ENCODE measurements at regions not wholly inside any gene's neighbourhood (a gene's known extent, or its start where the extent isn't known, plus 50 kb on each side); places are given as distances from the start of the nearest gene placed in this dataset.

- TF ChIP-seq PBX2 (CRISPR knock-in tag; IDR thresholded peaks at IDR 0.05) (no peak), POLR2A (IDR thresholded peaks at IDR 0.05; ENCODE audit: insufficient read depth in 1 of 2, low read depth in 2 of 2, low read length in 2 of 2) (no peak), AHR (CRISPR knock-in tag; IDR thresholded peaks at IDR 0.05) (no peak), ZBTB38 (CRISPR knock-in tag; IDR thresholded peaks at IDR 0.05) (no peak), KAT2B (IDR thresholded peaks at IDR 0.05; ENCODE audit: borderline replicate concordance, low read depth, low read length) (no peak), FOXK2 (IDR thresholded peaks at IDR 0.05) (no peak), HNRNPK (IDR thresholded peaks at IDR 0.05; ENCODE audit: low read depth, low read length, poor library complexity, severe bottlenecking) (no peak), RFX5 (IDR thresholded peaks at IDR 0.05; ENCODE audit: low read depth, low read length) (no peak), HHEX (CRISPR knock-in tag; IDR thresholded peaks at IDR 0.05) (no peak), SYNCRIP (IDR thresholded peaks at IDR 0.05; ENCODE audit: insufficient read depth, low read depth, low read length) (no peak), TBX3 (IDR thresholded peaks at IDR 0.05; ENCODE audit: borderline replicate concordance) (no peak), GMEB1 (CRISPR knock-in tag; IDR thresholded peaks at IDR 0.05; ENCODE audit: borderline replicate concordance) (no peak), THAP11 (CRISPR knock-in tag; IDR thresholded peaks at IDR 0.05) (no peak), TP53 (CRISPR knock-in tag; conservative IDR thresholded peaks at IDR 0.05) (no peak)
Observed at GRCh38 chr10:20494474-20494873, 402.6 kb downstream of the NEBL start (continued).

GRCh38 chr10:20492447-20492846, 404.7 kb downstream of the NEBL start:
- Histone ChIP-seq H3K9me3 (ENCODE audit: low read length) (peaks cover 39% of the 10 kb centered on the region), H3K27ac (ENCODE audit: extremely low read length, insufficient read depth, low read length) (no peak overlapping the region), H3K4me1 (ENCODE audit: insufficient read depth, low read length) (no peaks in the 10 kb centered on the region), H2AFZ (ENCODE audit: low read length) (no peak overlapping the region), H4K20me1 (ENCODE audit: insufficient read depth, low read length) (no peaks in the 10 kb centered on the region), H3K36me3 (replicated peaks in 1 of 2; ENCODE audit: control insufficient read depth in 1 of 2, insufficient read depth in 2 of 2, low read length in 2 of 2) (no peaks in the 10 kb centered on the region), H3K4me2 (ENCODE audit: low read depth, low read length) (no peak overlapping the region), H3K4me3 (replicated peaks in 1 of 3; ENCODE audit: insufficient read depth in 1 of 3, low read depth in 2 of 3, low read length in 3 of 3) (no peak overlapping the region), H3K9ac (ENCODE audit: insufficient read depth, low read depth, low read length) (no peak overlapping the region), H3K27me3 (ENCODE audit: control insufficient read depth in 1 of 2, insufficient read depth in 2 of 2, low read length in 2 of 2) (no peaks in the 10 kb centered on the region), H3K79me2 (ENCODE audit: insufficient read depth, low read length) (no peaks in the 10 kb centered on the region)
- 0% methylated on average over 2 of the region's 2 CpGs for WGBS (ENCODE audit: low lambda C conversion rate)
- POLR2A ChIA-PET = no interaction called here
- DNase-seq (ENCODE audit: low spot score) (no peak), ATAC-seq (peak; percentile 58), FAIRE-seq (no peak)
- in situ Hi-C loops (cut with HindIII; ENCODE audit: extremely low pct_ligation_motif_present, low pct_unique_long_range_greater_than_20kb) (no loop called here), intact Hi-C loops (cut with micrococcal nuclease; ENCODE audit: unreplicated experiment) (no loop called here)
- no TSS peak for BruUV-seq (replicated peaks)
- CTCF ChIA-PET (ENCODE audit: low intra/inter-chr PET ratio, low total read pairs) = no interaction called here
- no peak for TF ChIP-seq ZBTB8A (CRISPR knock-in tag; IDR thresholded peaks at IDR 0.05; ENCODE audit: borderline replicate concordance, low read depth)
- TF ChIP-seq MNT (IDR thresholded peaks at IDR 0.05) = no peak
- TF ChIP-seq FLYWCH1 (CRISPR knock-in tag; IDR thresholded peaks at IDR 0.05) = no peak
- no peak for TF ChIP-seq ZMYM2 (CRISPR knock-in tag; IDR thresholded peaks at IDR 0.05)
- TF ChIP-seq TBL1XR1 (IDR thresholded peaks at IDR 0.05; ENCODE audit: borderline replicate concordance, low read length, partially characterized antibody) = no peak
- no peak for TF ChIP-seq RAD51 (IDR thresholded peaks at IDR 0.05; ENCODE audit: borderline replicate concordance)
- TF ChIP-seq ZBTB3 (CRISPR knock-in tag; IDR thresholded peaks at IDR 0.05; ENCODE audit: borderline replicate concordance, low read depth) = no peak
- no peak for TF ChIP-seq RBM39 (IDR thresholded peaks at IDR 0.05; ENCODE audit: low read depth, low read length, poor library complexity, severe bottlenecking)
- no peak for TF ChIP-seq NR1H2 (CRISPR knock-in tag; IDR thresholded peaks at IDR 0.05; ENCODE audit: borderline replicate concordance, low read depth)
- no peak for TF ChIP-seq SRY (CRISPR knock-in tag; IDR thresholded peaks at IDR 0.05)

Measured in HepG2 (cell line).